ENCODE measurements at regions not wholly inside any gene's neighbourhood (a gene's known extent, or its start where the extent isn't known, plus 50 kb on each side); places are given as distances from the start of the nearest gene placed in this dataset.

DNA sequence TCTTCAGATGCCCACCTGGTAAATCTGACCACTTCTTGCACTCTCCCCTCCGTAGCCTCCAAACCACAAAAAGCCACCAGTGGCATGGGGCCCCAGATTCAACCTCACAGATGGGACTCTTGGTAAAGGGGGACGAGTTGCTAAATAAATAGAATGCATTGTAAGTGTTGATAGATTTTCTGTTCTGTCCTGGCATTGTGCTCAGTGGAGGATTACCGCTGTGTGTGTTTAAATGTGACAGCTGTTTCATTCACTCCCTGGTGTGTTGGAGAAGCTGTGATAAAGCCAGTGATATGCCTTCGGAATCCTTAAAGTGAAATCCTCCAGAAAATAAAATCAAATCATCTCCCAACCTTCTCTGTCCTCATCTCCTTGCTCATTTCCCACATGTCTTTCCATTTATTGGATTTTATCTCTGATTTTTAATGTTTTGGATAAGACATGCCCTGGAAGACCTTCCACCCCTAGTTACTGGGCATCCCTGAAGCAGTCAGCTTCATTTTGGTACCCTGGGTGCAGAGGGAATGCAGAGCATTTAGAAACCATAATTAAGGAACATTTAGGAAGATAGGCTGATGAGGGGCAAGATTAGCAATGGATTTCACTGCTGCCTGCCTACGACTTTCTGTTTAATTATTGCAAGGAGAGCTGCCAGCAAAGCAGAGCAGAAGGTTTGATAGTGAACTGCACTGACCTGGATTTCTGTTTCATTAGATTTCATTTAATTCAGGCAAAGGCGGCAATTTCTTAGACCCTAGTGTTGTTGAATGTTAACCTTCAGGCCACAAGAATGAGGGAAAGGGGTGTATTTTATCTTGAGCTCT is 460.9 kb upstream of the KIRREL3 start:
- no peak for TF ChIP-seq POLR2A (IDR thresholded peaks at IDR 0.05)
- no peak for TF ChIP-seq CTCF (IDR thresholded peaks at IDR 0.05)
